Body of pancreas (tissue), 4 donors: ENCODE measurements at regions not wholly inside any gene's neighbourhood (a gene's known extent, or its start where the extent isn't known, plus 50 kb on each side); places are given as distances from the start of the nearest gene placed in this dataset.

Experiments used
- ATAC-seq: fragments of 150-250 bp; one replicate; pipeline ENCODE4 v1.9.1; 2016
- DNase-seq, 4 donors: peaks; one replicate each; pipeline ENCODE4 v3.0.0-alpha.2; 2019
- H3K27ac ChIP-seq, 4 donors: fragments of 200-600 bp; sonication (generic); 1 replicate in 3 of 4; 2 replicates in 1 of 4; pipeline versions ENCODE4 v1.5.1 to v1.6.1; 2016 to 2019; ENCODE audit warnings: mild to moderate bottlenecking in 1 of 4, mixed read lengths in 1 of 4, moderate library complexity in 1 of 4
- H3K27me3 ChIP-seq, 2 donors: fragments of 200-600 bp; sonication (generic); one replicate each; pipeline ENCODE4 v1.6.0; 2016; ENCODE audit warnings: mild to moderate bottlenecking in 1 of 2
- H3K36me3 ChIP-seq, 2 donors: fragments of 200-600 bp; sonication (generic); replicated peaks in 1 of 2; 2 replicates each; pipeline ENCODE4 v1.5.1; 2016; ENCODE audit warnings: low read depth in 2 of 2; ENCODE audit not compliant: insufficient read depth in 1 of 2
- H3K4me1 ChIP-seq: fragments of 200-600 bp; sonication (generic); one replicate; pipeline ENCODE4 v1.6.0; 2016
- H3K4me3 ChIP-seq, 2 donors: fragments of 200-600 bp; sonication (generic); 1 replicate in 1 of 2; 2 replicates in 1 of 2; pipeline ENCODE4 v1.5.1; 2016 to 2019
- H3K9me3 ChIP-seq, 3 donors: fragments of 200-600 bp; sonication (generic); 1 replicate in 2 of 3; 2 replicates in 1 of 3; pipeline ENCODE4 v1.5.1; 2016
- POLR2A ChIP-seq, 3 donors: fragments of 450-650 bp; IDR thresholded peaks; one replicate each; pipeline ENCODE4 v1.6.1; 2016; ENCODE audit warnings: antibody characterized with exemption in 3 of 3, mild to moderate bottlenecking in 2 of 3
- WGBS, 2 donors: methylation state at CpG; one replicate each; pipeline ENCODE4 v1.1.5; 2017; 5-methylcytosine and 5-hydroxymethylcytosine counted together
- intact Hi-C: fragments of 100-400 bp; cut with DNase I; formaldehyde crosslinking; loops from one replicate; pipeline ENCODE4 v1.15.1; 2023
- TF ChIP-seq, protein P1 (sequence below), 7 experiments: fragments of 450-650 bp in 4 of 7; fragments of 200-600 bp in 3 of 7; sonication (generic) in 3 of 7; IDR thresholded peaks; one replicate each; pipeline ENCODE4 v1.5.1; 2016 to 2019; ENCODE audit warnings: antibody characterized with exemption in 7 of 7

DNA sequence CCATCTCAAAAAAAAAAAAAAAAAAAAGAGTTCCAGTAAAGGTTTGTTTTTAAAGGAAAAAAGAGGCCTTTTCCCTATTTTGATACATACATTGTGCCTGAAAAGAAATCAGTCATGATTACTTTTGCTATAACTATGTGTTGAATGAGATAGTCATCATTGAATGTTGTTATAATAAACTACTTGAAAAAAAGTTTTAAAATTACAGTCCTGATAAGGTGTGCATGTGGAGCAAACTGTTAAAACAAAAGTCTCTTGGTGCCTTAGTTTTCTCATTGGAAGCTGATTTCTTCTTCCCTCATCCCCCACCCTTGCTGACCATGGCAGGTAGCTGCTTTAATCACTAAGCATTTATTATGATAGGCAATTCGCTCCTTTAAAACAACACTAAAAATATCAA is 172.3 kb upstream of the TBCA start:
- Histone ChIP-seq H3K27me3 (no peaks in the 10 kb centered on the region), H3K36me3 (no peaks in the 10 kb centered on the region), H3K9me3 (no peaks in the 10 kb centered on the region), H3K4me3 (no peak overlapping the region), H3K4me1 (no peaks in the 10 kb centered on the region), H3K27ac (no peak overlapping the region)
- no peak for ATAC-seq
- 75 to 86% methylated on average over 1 of the region's 1 CpG for WGBS, 2 donors
- no peak for DNase-seq
- no peak for TF ChIP-seq POLR2A (IDR thresholded peaks at IDR 0.05)
- TF ChIP-seq, protein P1, sequence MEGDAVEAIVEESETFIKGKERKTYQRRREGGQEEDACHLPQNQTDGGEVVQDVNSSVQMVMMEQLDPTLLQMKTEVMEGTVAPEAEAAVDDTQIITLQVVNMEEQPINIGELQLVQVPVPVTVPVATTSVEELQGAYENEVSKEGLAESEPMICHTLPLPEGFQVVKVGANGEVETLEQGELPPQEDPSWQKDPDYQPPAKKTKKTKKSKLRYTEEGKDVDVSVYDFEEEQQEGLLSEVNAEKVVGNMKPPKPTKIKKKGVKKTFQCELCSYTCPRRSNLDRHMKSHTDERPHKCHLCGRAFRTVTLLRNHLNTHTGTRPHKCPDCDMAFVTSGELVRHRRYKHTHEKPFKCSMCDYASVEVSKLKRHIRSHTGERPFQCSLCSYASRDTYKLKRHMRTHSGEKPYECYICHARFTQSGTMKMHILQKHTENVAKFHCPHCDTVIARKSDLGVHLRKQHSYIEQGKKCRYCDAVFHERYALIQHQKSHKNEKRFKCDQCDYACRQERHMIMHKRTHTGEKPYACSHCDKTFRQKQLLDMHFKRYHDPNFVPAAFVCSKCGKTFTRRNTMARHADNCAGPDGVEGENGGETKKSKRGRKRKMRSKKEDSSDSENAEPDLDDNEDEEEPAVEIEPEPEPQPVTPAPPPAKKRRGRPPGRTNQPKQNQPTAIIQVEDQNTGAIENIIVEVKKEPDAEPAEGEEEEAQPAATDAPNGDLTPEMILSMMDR (IDR thresholded peaks at IDR 0.05), result no peak
- intact Hi-C loops, result no loop called here

DNA sequence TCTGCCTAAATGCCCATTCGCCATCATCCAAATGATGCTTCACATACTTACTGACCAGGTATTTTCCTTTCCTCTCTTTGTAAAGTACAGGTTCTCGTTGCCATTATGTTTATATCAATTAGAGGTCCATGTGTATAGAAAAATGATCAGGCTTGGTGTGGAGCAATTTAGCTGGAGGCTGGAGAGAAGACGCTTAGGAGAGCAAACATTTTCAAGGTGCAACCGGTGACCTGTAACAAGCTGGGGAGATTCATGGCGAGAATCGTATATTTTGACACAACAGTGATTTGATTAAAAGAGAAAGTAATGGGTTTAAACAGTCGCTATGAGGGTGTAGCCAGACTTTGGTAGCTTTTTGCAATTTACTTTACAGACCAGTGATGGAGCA is 170.9 kb upstream of the TBCA start:
- WGBS, 2 donors, result 78 to 79% methylated on average over 7 of the region's 7 CpGs
- DNase-seq (no peak), ATAC-seq (no peak)
- Histone ChIP-seq H3K27me3 (no peaks in the 10 kb centered on the region), H3K4me3 (no peak overlapping the region), H3K27ac (no peak overlapping the region), H3K4me1 (no peaks in the 10 kb centered on the region), H3K9me3 (no peaks in the 10 kb centered on the region), H3K36me3 (no peaks in the 10 kb centered on the region)
- intact Hi-C loops, result no loop called here
- TF ChIP-seq, protein P1 (IDR thresholded peaks at IDR 0.05), result no peak
- TF ChIP-seq POLR2A (IDR thresholded peaks at IDR 0.05), result no peak

DNA sequence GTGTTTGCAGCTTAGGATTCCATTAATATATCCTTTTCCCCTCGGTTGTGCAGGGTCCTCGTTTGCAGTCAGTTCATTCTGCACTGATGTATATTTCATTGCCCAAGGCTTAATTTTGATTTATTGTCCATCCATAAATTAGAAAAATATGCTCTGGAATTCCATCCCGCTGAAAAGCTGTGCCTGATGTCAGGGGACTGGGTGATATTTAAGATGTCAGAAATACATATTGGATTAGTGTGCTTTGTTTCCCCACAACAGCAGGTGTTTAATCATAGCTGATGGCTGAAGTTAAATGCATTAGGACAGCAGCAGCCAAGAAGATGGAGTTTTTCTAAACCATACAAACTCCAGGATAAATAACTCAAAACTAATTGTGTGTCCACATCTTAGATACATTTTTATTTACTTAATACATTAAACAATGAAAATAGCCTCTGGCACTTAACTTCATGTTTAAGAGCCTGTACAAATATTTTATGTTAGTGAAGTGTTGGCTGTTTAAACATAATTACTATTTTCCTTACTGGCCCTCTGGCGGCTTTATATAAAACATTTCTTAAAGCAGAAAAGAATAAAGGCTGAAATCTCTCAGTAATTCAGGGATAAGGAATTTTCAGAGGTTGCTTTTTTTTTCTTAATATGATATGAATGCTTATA is 170.4 kb upstream of the TBCA start:
- Histone ChIP-seq H3K27ac (no peak overlapping the region), H3K9me3 (no peaks in the 10 kb centered on the region), H3K27me3 (no peaks in the 10 kb centered on the region), H3K36me3 (no peaks in the 10 kb centered on the region), H3K4me3 (no peak overlapping the region), H3K4me1 (no peaks in the 10 kb centered on the region)
- WGBS, 2 donors, result 29 to 39% methylated on average over 4 of the region's 4 CpGs
- no peak for TF ChIP-seq POLR2A (IDR thresholded peaks at IDR 0.05)
- TF ChIP-seq, protein P1 (IDR thresholded peaks at IDR 0.05), result no peak
- ATAC-seq, result no peak
- DNase-seq, result no peak
- intact Hi-C loops, result no loop called here

DNA sequence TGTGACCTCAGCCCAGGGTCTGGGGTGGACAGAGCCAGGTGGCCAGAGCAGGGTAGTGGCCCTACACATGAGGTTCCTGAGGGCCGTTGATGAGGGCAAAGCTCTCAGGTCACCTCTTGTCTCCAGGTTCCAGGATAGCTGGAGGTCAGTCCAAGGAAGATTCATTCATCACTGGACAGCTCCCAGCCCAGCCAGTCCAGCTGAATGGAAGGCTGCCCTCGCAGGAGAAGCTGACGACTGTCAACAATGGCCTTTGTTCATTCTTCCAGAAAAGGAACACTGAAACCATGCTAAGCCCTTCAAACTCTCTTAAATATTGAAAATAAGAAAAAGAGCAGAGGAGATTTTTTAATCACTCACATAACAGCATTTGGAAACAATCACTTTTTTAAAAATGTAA is 169.7 kb upstream of the TBCA start:
- 49 to 50% methylated on average over 3 of the region's 3 CpGs for WGBS, 2 donors
- TF ChIP-seq, protein P1 (IDR thresholded peaks at IDR 0.05), result no peak
- TF ChIP-seq POLR2A (IDR thresholded peaks at IDR 0.05), result no peak

DNA sequence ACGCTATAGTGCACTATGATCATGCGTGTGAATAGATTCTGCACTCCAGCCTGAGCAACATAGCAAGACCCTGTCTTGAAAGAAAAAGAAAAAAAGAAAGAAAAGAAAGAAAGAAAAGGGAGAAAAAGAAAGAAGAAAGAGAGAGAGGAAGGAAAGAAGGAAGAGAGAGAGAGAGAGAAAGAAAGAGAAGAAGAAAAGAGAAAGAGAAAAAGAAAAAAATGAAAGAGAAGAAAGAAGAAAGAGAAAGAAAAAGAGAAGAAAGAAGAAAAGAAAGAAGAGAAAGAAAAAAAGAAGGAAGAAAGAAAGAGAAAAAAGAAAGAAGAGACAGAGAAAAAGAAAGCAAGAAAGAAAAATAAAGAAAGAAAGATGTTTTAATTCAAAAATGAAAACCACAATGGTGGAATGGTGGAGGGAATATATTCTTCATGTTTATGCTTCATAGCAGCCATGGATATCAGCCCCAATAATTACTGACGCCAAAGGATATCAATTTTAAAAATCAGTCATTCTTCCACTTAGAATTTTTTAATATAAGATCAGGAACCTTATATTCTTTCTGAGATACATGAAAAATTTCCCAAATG is 168.7 kb upstream of the TBCA start:
- 83 to 89% methylated on average over 3 of the region's 3 CpGs for WGBS, 2 donors
- DNase-seq (no peak), ATAC-seq (no peak)
- H3K36me3 ChIP-seq, result no peaks in the 10 kb centered on the region
- TF ChIP-seq POLR2A (IDR thresholded peaks at IDR 0.05), result no peak
- TF ChIP-seq, protein P1 (IDR thresholded peaks at IDR 0.05), result no peak
- H3K9me3 ChIP-seq, result no peaks in the 10 kb centered on the region
- H3K4me1 ChIP-seq, result no peaks in the 10 kb centered on the region
- H3K27ac ChIP-seq, result no peak overlapping the region
- no peaks in the 10 kb centered on the region for H3K27me3 ChIP-seq
- intact Hi-C loops, result no loop called here
- no peak overlapping the region for H3K4me3 ChIP-seq

More for the DNA sequence above, 169.7 kb upstream of the TBCA start:
- intact Hi-C loops, result no loop called here
- ATAC-seq (no peak), DNase-seq (no peak)
- no peaks in the 10 kb centered on the region for H3K4me1 ChIP-seq
- no peaks in the 10 kb centered on the region for H3K9me3 ChIP-seq
- no peak overlapping the region for H3K4me3 ChIP-seq
- H3K36me3 ChIP-seq, result no peaks in the 10 kb centered on the region
- no peak overlapping the region for H3K27ac ChIP-seq
- H3K27me3 ChIP-seq, result no peaks in the 10 kb centered on the region
